HCT116 (cell line): ENCODE measurements at regions not wholly inside any gene's neighbourhood (a gene's known extent, or its start where the extent isn't known, plus 50 kb on each side); places are given as distances from the start of the nearest gene placed in this dataset.

ENCODE experiments used
- ATAC-seq: fragments of 200-7000 bp; cut with Tn5 transposase; 2 replicates; pipeline ENCODE4 v1.9.1; 2020; ENCODE audit warnings: mild to moderate bottlenecking, moderate library complexity
- BruUV-seq: library from RNA; stranded (reverse); fragments of 400-500 nt; replicated peaks from 2 replicates; lab custom pipeline; 2021; lab: Mats Ljungman, UMichigan
- CTCF ChIA-PET: fragments of 300-600 bp; sonication (Branson Sonifier 250); formaldehyde crosslinking; loops from one replicate; lab custom pipeline; 2021; ENCODE audit warnings: antibody characterized with exemption; lab: Charles Lee
- POLR2A ChIA-PET: fragments of 300-600, 350-600 bp; sonication (Branson Sonifier 250); formaldehyde crosslinking; loops from one replicate; lab custom pipeline; 2021; ENCODE audit warnings: antibody characterized with exemption; lab: Charles Lee
- RAD21 ChIA-PET, 2 experiments: fragments of 300-600 bp; sonication (Branson Sonifier 250); formaldehyde crosslinking; loops; one replicate each; lab custom pipeline; 2023; ENCODE audit warnings: low total read pairs in 2 of 2; ENCODE audit not compliant: uncharacterized antibody in 2 of 2, unreplicated experiment in 2 of 2, low non-redundant PET in 1 of 2; lab: Charles Lee
- DNase-seq: peaks from one replicate; pipeline ENCODE4 v3.0.0-alpha.2; 2010; ENCODE audit warnings: low read depth, low spot score
- H2AFZ ChIP-seq: fragments of 200-600 bp; shearing (Covaris generic), sonication (generic); 2 replicates; pipeline ENCODE4 v1.6.1; 2017; ENCODE audit warnings: low read depth, mixed run types, mixed read lengths, antibody characterized with exemption, low read length; ENCODE audit not compliant: poor library complexity, severe bottlenecking
- H3K27ac ChIP-seq: 2 replicates; pipeline ENCODE4 v1.5.1; 2012; ENCODE audit warnings: low read depth, low read length
- H3K27me3 ChIP-seq: fragments of 200-600 bp; sonication (generic); 2 replicates; pipeline ENCODE4 v1.6.1; 2016; ENCODE audit warnings: mixed run types, low read length, mixed read lengths; ENCODE audit not compliant: insufficient read depth
- H3K36me3 ChIP-seq, 2 experiments: fragments of 200-500 bp in 1 of 2; fragments of 200-600 bp in 1 of 2; sonication (Bioruptor generic) in 1 of 2; sonication (generic) in 1 of 2; 2 replicates each; pipeline versions ENCODE4 v1.5.1 to v1.6.1; 2014 to 2016; ENCODE audit warnings: low read length in 2 of 2, inconsistent platforms in 1 of 2, mixed read lengths in 1 of 2, mixed run types in 1 of 2; ENCODE audit not compliant: insufficient read depth in 2 of 2, control insufficient read depth in 1 of 2
- H3K4me1 ChIP-seq, 2 experiments: fragments of 200-600 bp in 1 of 2; sonication (generic) in 1 of 2; 2 replicates each; pipeline versions ENCODE4 v1.5.1 to v1.6.1; 2012 to 2017; ENCODE audit warnings: low read length in 2 of 2, inconsistent platforms in 1 of 2, mild to moderate bottlenecking in 1 of 2, mixed read lengths in 1 of 2, mixed run types in 1 of 2, moderate library complexity in 1 of 2; ENCODE audit not compliant: insufficient read depth in 2 of 2, control insufficient read depth in 1 of 2
- H3K4me2 ChIP-seq: fragments of 200-600 bp; sonication (generic); 2 replicates; pipeline ENCODE4 v1.6.1; 2017; ENCODE audit warnings: mixed run types, low read length, mixed read lengths
- H3K4me3 ChIP-seq, 2 experiments: fragments of 200-600 bp in 1 of 2; sonication (generic) in 1 of 2; replicated peaks in 1 of 2; 2 replicates each; pipeline ENCODE4 v1.5.1; 2011 to 2016; ENCODE audit warnings: low read length in 2 of 2, control low read depth in 1 of 2, low read depth in 1 of 2, mild to moderate bottlenecking in 1 of 2, mixed read lengths in 1 of 2, mixed run types in 1 of 2
- H3K79me2 ChIP-seq: fragments of 200-600 bp; sonication (generic); 2 replicates; pipeline ENCODE4 v1.6.1; 2017; ENCODE audit warnings: mild to moderate bottlenecking, mixed run types, low read length, moderate library complexity, mixed read lengths; ENCODE audit not compliant: insufficient read depth
- H3K9ac ChIP-seq: fragments of 200-600 bp; sonication (generic); 2 replicates; pipeline ENCODE4 v1.6.1; 2016; ENCODE audit warnings: low read length, mixed read lengths
- H3K9me2 ChIP-seq: fragments of 200-600 bp; sonication (generic), shearing (Covaris generic); 2 replicates; pipeline ENCODE4 v1.6.1; 2017; ENCODE audit warnings: mixed run types, mild to moderate bottlenecking, moderate library complexity; ENCODE audit not compliant: insufficient read depth
- H3K9me3 ChIP-seq, 2 experiments: fragments of 200-500 bp in 1 of 2; fragments of 200-600 bp in 1 of 2; sonication (Bioruptor generic) in 1 of 2; sonication (generic) in 1 of 2; 2 replicates each; pipeline ENCODE4 v1.6.1; 2014 to 2017; ENCODE audit warnings: low read length in 2 of 2, mixed read lengths in 2 of 2, inconsistent platforms in 1 of 2, low read depth in 1 of 2, mild to moderate bottlenecking in 1 of 2, mixed run types in 1 of 2, moderate library complexity in 1 of 2; ENCODE audit not compliant: control insufficient read depth in 1 of 2, insufficient read depth in 1 of 2
- H4K20me1 ChIP-seq: fragments of 200-600 bp; sonication (generic), shearing (Covaris generic); 2 replicates; pipeline ENCODE4 v1.6.1; 2017; ENCODE audit warnings: mixed run types, mild to moderate bottlenecking, moderate library complexity; ENCODE audit not compliant: insufficient read depth
- ATF3 ChIP-seq: IDR thresholded peaks from 2 replicates; pipeline ENCODE4 v1.6.1; 2012
- CEBPB ChIP-seq: IDR thresholded peaks from 2 replicates; pipeline ENCODE4 v1.6.1; 2012; ENCODE audit warnings: low read depth
- CTCF ChIP-seq, 3 experiments: fragments of 200-600 bp in 1 of 3; sonication (generic) in 1 of 3; IDR thresholded peaks in 2 of 3; conservative IDR thresholded peaks in 1 of 3; 2 replicates each; pipeline ENCODE4 v1.5.1; 2012 to 2017; ENCODE audit warnings: low read depth in 2 of 3, low read length in 2 of 3, antibody characterized with exemption in 1 of 3, borderline replicate concordance in 1 of 3, control low read depth in 1 of 3, mild to moderate bottlenecking in 1 of 3, mixed read lengths in 1 of 3, mixed run types in 1 of 3, moderate library complexity in 1 of 3; ENCODE audit not compliant: insufficient read depth in 1 of 3
- EGR1 ChIP-seq: IDR thresholded peaks from 2 replicates; pipeline ENCODE4 v1.6.1; 2012; ENCODE audit warnings: low read depth
- EZH2 ChIP-seq: fragments of 200-600 bp; sonication (generic); IDR thresholded peaks from 2 replicates; pipeline ENCODE4 v1.6.1; 2017; ENCODE audit warnings: antibody characterized with exemption, mixed run types
- EZH2phosphoT487 ChIP-seq: fragments of 200-600 bp; IDR thresholded peaks from 2 replicates; pipeline ENCODE4 v1.6.1; 2018; ENCODE audit warnings: antibody characterized with exemption, borderline replicate concordance
- JUND ChIP-seq: IDR thresholded peaks from 2 replicates; pipeline ENCODE4 v1.6.1; 2012
- POLR2A ChIP-seq: IDR thresholded peaks from 2 replicates; pipeline ENCODE4 v1.7.0; 2011; ENCODE audit warnings: borderline replicate concordance; ENCODE audit not compliant: insufficient read depth, insufficient read length; ENCODE audit errors: extremely low read depth
- RAD21 ChIP-seq: IDR thresholded peaks from 2 replicates; pipeline ENCODE4 v1.6.1; 2012; ENCODE audit warnings: low read depth, mild to moderate bottlenecking
- SIN3A ChIP-seq: IDR thresholded peaks from 2 replicates; pipeline ENCODE4 v1.6.1; 2012; ENCODE audit warnings: low read depth
- SP1 ChIP-seq: IDR thresholded peaks from 2 replicates; pipeline ENCODE4 v1.6.1; 2012; ENCODE audit warnings: low read depth
- SRF ChIP-seq: IDR thresholded peaks from 2 replicates; pipeline ENCODE4 v1.6.1; 2012; ENCODE audit warnings: low read depth
- YY1 ChIP-seq: IDR thresholded peaks from 2 replicates; pipeline ENCODE4 v1.6.1; 2011; ENCODE audit warnings: low read length, low read depth, moderate library complexity, mild to moderate bottlenecking; ENCODE audit not compliant: insufficient replicate concordance; ENCODE audit errors: extremely low read depth
- ZFX ChIP-seq: fragments of 450-650 bp; IDR thresholded peaks from 2 replicates; pipeline ENCODE4 v1.6.1; 2017
- ZNF274 ChIP-seq: fragments of 200-500 bp; sonication (Bioruptor generic); IDR thresholded peaks from 2 replicates; pipeline ENCODE4 v1.6.1; 2014; ENCODE audit warnings: mild to moderate bottlenecking, low read depth, low read length, inconsistent platforms
- intact Hi-C: fragments of 100-400 bp; cut with micrococcal nuclease; formaldehyde crosslinking; loops from 2 replicates; pipeline ENCODE4 v1.10.0; 2022
- TF ChIP-seq, protein P1 (sequence below): IDR thresholded peaks from 2 replicates; pipeline ENCODE4 v1.6.1; 2011; ENCODE audit warnings: mild to moderate bottlenecking, low read length, moderate library complexity; ENCODE audit not compliant: insufficient replicate concordance; ENCODE audit errors: extremely low read depth

- no peaks in the 10 kb centered on the region for H3K9me3 ChIP-seq
- BruUV-seq: no TSS peak
- H2AFZ ChIP-seq: no peak overlapping the region
- no peaks in the 10 kb centered on the region for H3K9me2 ChIP-seq
- H3K27ac ChIP-seq: no peak overlapping the region
- no peaks in the 10 kb centered on the region for H4K20me1 ChIP-seq
- no peaks in the 10 kb centered on the region for H3K4me1 ChIP-seq
- DNase-seq (no peak), ATAC-seq (no peak)
- H3K79me2 ChIP-seq: no peaks in the 10 kb centered on the region
- no peak overlapping the region for H3K4me3 ChIP-seq
- POLR2A ChIA-PET: no interaction called here
- intact Hi-C loops: no loop called here
- no peak for TF ChIP-seq RAD21
- TF ChIP-seq SP1: no peak
- TF ChIP-seq ATF3: no peak
- no peak for TF ChIP-seq EZH2
- TF ChIP-seq EGR1: no peak
- TF ChIP-seq SRF: no peak
- TF ChIP-seq ZNF274: no peak
- no peak for TF ChIP-seq JUND
- TF ChIP-seq CEBPB: no peak
- TF ChIP-seq YY1: no peak
- no peak for TF ChIP-seq EZH2phosphoT487
- no peak for TF ChIP-seq SIN3A
- TF ChIP-seq POLR2A: no peak
- TF ChIP-seq, protein P1, sequence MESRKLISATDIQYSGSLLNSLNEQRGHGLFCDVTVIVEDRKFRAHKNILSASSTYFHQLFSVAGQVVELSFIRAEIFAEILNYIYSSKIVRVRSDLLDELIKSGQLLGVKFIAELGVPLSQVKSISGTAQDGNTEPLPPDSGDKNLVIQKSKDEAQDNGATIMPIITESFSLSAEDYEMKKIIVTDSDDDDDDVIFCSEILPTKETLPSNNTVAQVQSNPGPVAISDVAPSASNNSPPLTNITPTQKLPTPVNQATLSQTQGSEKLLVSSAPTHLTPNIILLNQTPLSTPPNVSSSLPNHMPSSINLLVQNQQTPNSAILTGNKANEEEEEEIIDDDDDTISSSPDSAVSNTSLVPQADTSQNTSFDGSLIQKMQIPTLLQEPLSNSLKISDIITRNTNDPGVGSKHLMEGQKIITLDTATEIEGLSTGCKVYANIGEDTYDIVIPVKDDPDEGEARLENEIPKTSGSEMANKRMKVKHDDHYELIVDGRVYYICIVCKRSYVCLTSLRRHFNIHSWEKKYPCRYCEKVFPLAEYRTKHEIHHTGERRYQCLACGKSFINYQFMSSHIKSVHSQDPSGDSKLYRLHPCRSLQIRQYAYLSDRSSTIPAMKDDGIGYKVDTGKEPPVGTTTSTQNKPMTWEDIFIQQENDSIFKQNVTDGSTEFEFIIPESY: no peak
- no peak for TF ChIP-seq CTCF (IDR thresholded peaks at IDR 0.05 in 2 of 3, conservative IDR thresholded peaks at IDR 0.05 in 1 of 3; ENCODE audit: borderline replicate concordance in 1 of 3, insufficient read depth in 1 of 3, low read depth in 2 of 3, low read length in 2 of 3)
- TF ChIP-seq ZFX: no peak
- CTCF ChIA-PET: no interaction called here
- no peak overlapping the region for H3K4me2 ChIP-seq
- peaks cover 81% of the 10 kb centered on the region for H3K27me3 ChIP-seq
- no peaks in the 10 kb centered on the region for H3K36me3 ChIP-seq
- H3K9ac ChIP-seq: no peak overlapping the region
- RAD21 ChIA-PET: no interaction called here
Observed at GRCh38 chr22:26981111-26981510, 323.7 kb downstream of the MIAT start.
